Prostate gland (tissue), 2 donors: ENCODE measurements at regions not wholly inside any gene's neighbourhood (a gene's known extent, or its start where the extent isn't known, plus 50 kb on each side); places are given as distances from the start of the nearest gene placed in this dataset.

Source experiments
- DNase-seq: peaks from one replicate; pipeline ENCODE4 v3.0.0-alpha.2; 2019; ENCODE audit warnings: low spot score
- H3K27ac ChIP-seq, 2 donors: fragments of 200-600 bp; sonication (generic); 2 replicates each; pipeline ENCODE4 v1.5.1; 2017 to 2019
- H3K27me3 ChIP-seq: fragments of 200-600 bp; sonication (generic); replicated peaks from 2 replicates; pipeline ENCODE4 v1.5.1; 2019; ENCODE audit not compliant: insufficient read depth
- H3K36me3 ChIP-seq, 2 donors: fragments of 200-600 bp; sonication (generic); 1 replicate in 1 of 2; 2 replicates in 1 of 2; pipeline versions ENCODE4 v1.5.1 to v1.8.1; 2017 to 2019
- H3K4me1 ChIP-seq: fragments of 200-600 bp; sonication (generic); replicated peaks from 2 replicates; pipeline ENCODE4 v1.5.1; 2019
- H3K4me3 ChIP-seq, 2 donors: fragments of 200-600 bp; sonication (generic); 2 replicates each; pipeline ENCODE4 v1.5.1; 2017 to 2019
- H3K9me3 ChIP-seq: fragments of 200-600 bp; sonication (generic); 2 replicates; pipeline ENCODE4 v1.5.1; 2017
- CTCF ChIP-seq, 4 experiments: fragments of 200-600 bp in 2 of 4; fragments of 450-650 bp in 2 of 4; sonication (generic) in 2 of 4; IDR thresholded peaks; 1 replicate in 3 of 4; 2 replicates in 1 of 4; pipeline ENCODE4 v1.5.1; 2016 to 2019; ENCODE audit warnings: antibody characterized with exemption in 4 of 4, mild to moderate bottlenecking in 2 of 4, moderate library complexity in 2 of 4
- POLR2A ChIP-seq: fragments of 450-650 bp; IDR thresholded peaks from one replicate; pipeline ENCODE4 v1.6.1; 2016; ENCODE audit warnings: antibody characterized with exemption, mild to moderate bottlenecking
- POLR2AphosphoS5 ChIP-seq: sonication (generic); formaldehyde crosslinking; IDR thresholded peaks from one replicate; pipeline ENCODE4 v1.6.1; 2017; ENCODE audit warnings: antibody characterized with exemption
- WGBS: methylation state at CpG from one replicate; pipeline ENCODE4 v1.1.5; 2018; 5-methylcytosine and 5-hydroxymethylcytosine counted together
- intact Hi-C: fragments of 100-400 bp; cut with DNase I; formaldehyde crosslinking; loops from one replicate; pipeline ENCODE4 v1.14.2; 2022

DNA sequence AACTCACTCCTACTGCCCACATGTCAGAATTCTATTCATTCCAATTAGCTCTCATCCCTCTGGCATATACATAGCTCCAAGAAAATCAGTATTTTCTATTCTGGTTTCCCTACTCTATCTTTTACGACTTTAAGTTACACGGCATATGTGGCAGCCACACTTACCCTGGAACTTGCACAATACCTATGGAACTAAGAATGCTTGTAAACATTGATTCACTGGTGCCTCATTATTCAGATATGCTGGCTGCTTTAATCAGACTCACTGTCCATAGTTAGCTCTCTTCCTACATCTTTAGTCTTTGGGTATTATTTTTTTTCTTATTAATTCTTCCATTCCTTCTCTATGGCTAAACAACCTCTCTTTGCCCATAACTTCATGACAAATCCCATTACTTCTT, 1519.9 kb upstream of the ACVR2A start:
- DNase-seq: no peak
- TF ChIP-seq POLR2AphosphoS5: no peak
- TF ChIP-seq CTCF (IDR thresholded peaks at IDR 0.05): no peak
- TF ChIP-seq POLR2A: no peak
- H3K27ac ChIP-seq: no peak overlapping the region
- H3K27me3 ChIP-seq: no peaks in the 10 kb centered on the region
- intact Hi-C loops: no loop called here
- WGBS: 68% methylated on average over 2 of the region's 2 CpGs
- no peaks in the 10 kb centered on the region for H3K9me3 ChIP-seq
- no peaks in the 10 kb centered on the region for H3K36me3 ChIP-seq
- H3K4me3 ChIP-seq: no peak overlapping the region
- no peaks in the 10 kb centered on the region for H3K4me1 ChIP-seq

- DNase-seq: no peak
- Histone ChIP-seq H3K9me3 (no peaks in the 10 kb centered on the region), H3K27ac (no peak overlapping the region), H3K4me3 (no peak overlapping the region), H3K36me3 (no peaks in the 10 kb centered on the region), H3K27me3 (no peaks in the 10 kb centered on the region), H3K4me1 (no peaks in the 10 kb centered on the region)
- no peak for TF ChIP-seq POLR2AphosphoS5
- no peak for TF ChIP-seq CTCF (IDR thresholded peaks at IDR 0.05)
- no peak for TF ChIP-seq POLR2A
- intact Hi-C loops: no loop called here
- WGBS: 35% methylated on average over 2 of the region's 2 CpGs
Observed at GRCh38 chr2:146323564-146323963, 1521.3 kb upstream of the ACVR2A start.

- H3K4me3 ChIP-seq: no peak overlapping the region
- H3K27ac ChIP-seq: no peak overlapping the region
- 49% methylated on average over 2 of the region's 2 CpGs for WGBS
- intact Hi-C loops: no loop called here
- H3K27me3 ChIP-seq: no peaks in the 10 kb centered on the region
- no peak for DNase-seq
- H3K4me1 ChIP-seq: no peaks in the 10 kb centered on the region
- no peaks in the 10 kb centered on the region for H3K36me3 ChIP-seq
- TF ChIP-seq POLR2A (no peak), CTCF (IDR thresholded peaks at IDR 0.05) (no peak), POLR2AphosphoS5 (no peak)
- no peaks in the 10 kb centered on the region for H3K9me3 ChIP-seq
Observed at GRCh38 chr2:146321175-146321574, 1523.7 kb upstream of the ACVR2A start.

- no peaks in the 10 kb centered on the region for H3K9me3 ChIP-seq
- H3K4me3 ChIP-seq: no peak overlapping the region
- no peak overlapping the region for H3K27ac ChIP-seq
- intact Hi-C loops: no loop called here
- TF ChIP-seq CTCF (IDR thresholded peaks at IDR 0.05): no peak
- no peak for TF ChIP-seq POLR2AphosphoS5
- TF ChIP-seq POLR2A: no peak
- no peak for DNase-seq
- no peaks in the 10 kb centered on the region for H3K36me3 ChIP-seq
- no peaks in the 10 kb centered on the region for H3K27me3 ChIP-seq
- WGBS: 80% methylated on average over 2 of the region's 2 CpGs
- no peaks in the 10 kb centered on the region for H3K4me1 ChIP-seq
Observed at GRCh38 chr2:146317959-146318358, 1526.9 kb upstream of the ACVR2A start.

DNA sequence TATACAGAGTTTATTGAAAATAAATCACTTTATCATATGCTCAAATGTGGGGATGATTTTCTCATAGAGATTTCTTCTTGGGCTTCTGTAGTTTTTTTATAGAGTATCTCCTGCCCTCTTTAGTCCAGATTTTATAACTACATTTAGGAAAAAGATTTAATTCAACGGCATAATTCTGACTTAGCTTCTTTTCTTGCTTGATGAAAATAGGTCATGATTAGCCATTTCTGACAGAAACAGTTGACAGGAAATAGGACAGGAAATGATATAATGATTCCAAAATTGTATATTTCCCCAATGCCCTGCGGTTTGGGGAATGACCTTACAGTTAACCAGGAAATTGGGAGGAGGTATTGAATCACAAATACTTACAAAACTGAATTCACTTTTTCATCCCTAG, 1531.9 kb upstream of the ACVR2A start:
- TF ChIP-seq POLR2AphosphoS5: no peak
- Histone ChIP-seq H3K4me3 (no peak overlapping the region), H3K27ac (no peak overlapping the region), H3K27me3 (no peaks in the 10 kb centered on the region), H3K36me3 (no peaks in the 10 kb centered on the region), H3K4me1 (no peaks in the 10 kb centered on the region), H3K9me3 (no peaks in the 10 kb centered on the region)
- intact Hi-C loops: no loop called here
- 21% methylated on average over 2 of the region's 2 CpGs for WGBS
- DNase-seq: no peak
